ENCODE measurements at regions not wholly inside any gene's neighbourhood (a gene's known extent, or its start where the extent isn't known, plus 50 kb on each side); places are given as distances from the start of the nearest gene placed in this dataset.

- H2BK5ac ChIP-seq (ENCODE audit: insufficient read length, low read length) = no peak overlapping the region
- DNase-seq = no peak
Measured at GRCh38 chr9:95763983-95764382, 111.5 kb upstream of the ERCC6L2 start.

More at GRCh38 chr9:95763983-95764382, 111.5 kb upstream of the ERCC6L2 start:
- H4K20me1 ChIP-seq (ENCODE audit: control insufficient read depth, insufficient read depth, insufficient read length) = no peaks in the 10 kb centered on the region
- Mint-ChIP-seq H3K27ac (no peak overlapping the region), H3K4me3 (no peak overlapping the region), H3K27me3 (ENCODE audit: low read depth) (peaks cover 5% of the 10 kb centered on the region), H3K36me3 (ENCODE audit: insufficient read depth in 1 of 3, low read depth in 3 of 3) (no peaks in the 10 kb centered on the region; a peak in 1 of 7 replicates), H3K4me1 (peaks cover 39 to 43% of the 10 kb centered on the region in 2 experiments), H3K9me3 (no peaks in the 10 kb centered on the region)
- no peaks in the 10 kb centered on the region for H3K23me2 ChIP-seq (ENCODE audit: insufficient read length, low read depth, low read length, poor library complexity, severe bottlenecking)
- H2AK5ac ChIP-seq (ENCODE audit: insufficient read length, low read length) = no peak overlapping the region
- H3K9ac ChIP-seq (ENCODE audit: extremely low read depth, insufficient read length, low read length) = no peak overlapping the region
- peaks cover 11% of the 10 kb centered on the region; the same call in 1 of the 2 replicates for H3K4me1 ChIP-seq (ENCODE audit: insufficient read depth, low read length)
- H2BK15ac ChIP-seq (ENCODE audit: low read depth, low read length) = no peak overlapping the region
- H2BK12ac ChIP-seq (ENCODE audit: insufficient read length, low read depth, low read length) = no peak overlapping the region
- no peaks in the 10 kb centered on the region for H3K79me1 ChIP-seq (ENCODE audit: insufficient read depth, low read depth, low read length, poor library complexity, severe bottlenecking)
- H3K56ac ChIP-seq (ENCODE audit: insufficient read length, low read depth, low read length) = no peak overlapping the region
- no CpG with 5 or more reads among the region's 2 CpGs for WGBS (ENCODE audit: extremely low coverage, insufficient read length, low lambda C conversion rate)
- H2AFZ ChIP-seq (ENCODE audit: low read length) = no peak overlapping the region
- no peak overlapping the region for H3K23ac ChIP-seq (ENCODE audit: insufficient read length, low read depth, low read length)
- no peak overlapping the region for H2BK120ac ChIP-seq (ENCODE audit: low read depth, low read length, poor library complexity, severe bottlenecking)
- H3K4ac ChIP-seq (ENCODE audit: low read depth, low read length) = no peak overlapping the region
- H4K91ac ChIP-seq (ENCODE audit: insufficient read length, low read depth, low read length) = no peak overlapping the region
- no peak overlapping the region for H4K5ac ChIP-seq (ENCODE audit: insufficient read length, low read depth, low read length)
- H3K27ac ChIP-seq (ENCODE audit: insufficient read length, low read depth, low read length) = no peak overlapping the region
- no peak overlapping the region for H3K4me2 ChIP-seq (ENCODE audit: insufficient read depth, insufficient read length, low read length)
- H3K27me3 ChIP-seq (ENCODE audit: insufficient read depth, low read length) = no peaks in the 10 kb centered on the region
- H3T11ph ChIP-seq (ENCODE audit: low read length) = no peak overlapping the region
- H4K8ac ChIP-seq (replicated peaks; ENCODE audit: insufficient read length, low read depth, low read length) = no peak overlapping the region
- H3K14ac ChIP-seq (ENCODE audit: insufficient read depth, low read length) = no peak overlapping the region
- TF ChIP-seq, protein P1, sequence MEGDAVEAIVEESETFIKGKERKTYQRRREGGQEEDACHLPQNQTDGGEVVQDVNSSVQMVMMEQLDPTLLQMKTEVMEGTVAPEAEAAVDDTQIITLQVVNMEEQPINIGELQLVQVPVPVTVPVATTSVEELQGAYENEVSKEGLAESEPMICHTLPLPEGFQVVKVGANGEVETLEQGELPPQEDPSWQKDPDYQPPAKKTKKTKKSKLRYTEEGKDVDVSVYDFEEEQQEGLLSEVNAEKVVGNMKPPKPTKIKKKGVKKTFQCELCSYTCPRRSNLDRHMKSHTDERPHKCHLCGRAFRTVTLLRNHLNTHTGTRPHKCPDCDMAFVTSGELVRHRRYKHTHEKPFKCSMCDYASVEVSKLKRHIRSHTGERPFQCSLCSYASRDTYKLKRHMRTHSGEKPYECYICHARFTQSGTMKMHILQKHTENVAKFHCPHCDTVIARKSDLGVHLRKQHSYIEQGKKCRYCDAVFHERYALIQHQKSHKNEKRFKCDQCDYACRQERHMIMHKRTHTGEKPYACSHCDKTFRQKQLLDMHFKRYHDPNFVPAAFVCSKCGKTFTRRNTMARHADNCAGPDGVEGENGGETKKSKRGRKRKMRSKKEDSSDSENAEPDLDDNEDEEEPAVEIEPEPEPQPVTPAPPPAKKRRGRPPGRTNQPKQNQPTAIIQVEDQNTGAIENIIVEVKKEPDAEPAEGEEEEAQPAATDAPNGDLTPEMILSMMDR (conservative IDR thresholded peaks at IDR 0.05) = no peak
- no peak overlapping the region for H2BK20ac ChIP-seq (ENCODE audit: low read depth, low read length, poor library complexity, severe bottlenecking)
- no peaks in the 10 kb centered on the region for H3K79me2 ChIP-seq (ENCODE audit: insufficient read depth, low read length)
- H3K9me3 ChIP-seq (ENCODE audit: control insufficient read depth, low read depth, low read length) = no peaks in the 10 kb centered on the region
- H3K18ac ChIP-seq (ENCODE audit: insufficient read length, low read depth, low read length) = no peak overlapping the region

Data from H9 (cell line).